ENCODE measurements at regions not wholly inside any gene's neighbourhood (a gene's known extent, or its start where the extent isn't known, plus 50 kb on each side); places are given as distances from the start of the nearest gene placed in this dataset.
"Not testable (repeated sequence)": the region's sequence is repeated elsewhere in the genome, so short reads cannot be mapped to it uniquely, and the experiment has no call there.

DNA sequence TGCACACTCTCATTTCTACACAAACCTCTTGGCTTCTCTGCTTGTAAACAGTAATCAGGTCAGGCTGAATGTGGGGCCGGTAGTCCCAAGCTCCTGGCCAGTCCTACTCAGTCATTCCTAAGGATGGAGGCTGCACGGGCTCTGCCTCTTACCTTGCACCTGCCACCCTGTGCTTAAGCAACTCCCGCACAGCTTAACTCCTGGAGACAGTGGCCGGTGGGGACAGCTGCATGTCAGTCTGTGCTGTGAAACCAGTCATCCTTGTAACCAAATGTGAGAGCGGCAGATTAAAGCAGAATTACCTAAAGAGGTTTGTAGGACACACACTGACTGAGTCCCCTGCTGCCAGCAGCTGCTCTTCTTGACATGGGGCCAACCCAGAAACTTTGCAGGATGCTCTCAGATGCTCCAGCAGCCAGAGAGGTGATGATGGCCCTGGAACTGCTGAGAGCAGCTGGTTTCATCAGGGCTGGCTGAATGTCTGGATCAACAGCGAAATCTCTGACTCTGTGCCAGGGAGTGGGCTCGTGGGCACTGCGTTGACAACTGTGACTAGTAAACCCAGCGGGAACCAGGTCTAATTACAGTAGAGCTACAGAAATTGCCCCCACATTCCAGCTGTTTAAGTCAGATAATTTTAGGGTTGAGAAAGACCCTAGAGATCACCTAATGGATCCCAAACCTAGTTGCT is 123.7 kb downstream of the ANAPC4 start:
- FAIRE-seq (no peak), DNase-seq (ENCODE audit: insufficient read length, low spot score) (no peak)
- TF ChIP-seq POLR2A (IDR thresholded peaks at IDR 0.05; ENCODE audit: low read depth, low read length) (no peak), PAX5 (IDR thresholded peaks at IDR 0.05; ENCODE audit: insufficient read depth, low read length, severe bottlenecking) (no peak)

DNA sequence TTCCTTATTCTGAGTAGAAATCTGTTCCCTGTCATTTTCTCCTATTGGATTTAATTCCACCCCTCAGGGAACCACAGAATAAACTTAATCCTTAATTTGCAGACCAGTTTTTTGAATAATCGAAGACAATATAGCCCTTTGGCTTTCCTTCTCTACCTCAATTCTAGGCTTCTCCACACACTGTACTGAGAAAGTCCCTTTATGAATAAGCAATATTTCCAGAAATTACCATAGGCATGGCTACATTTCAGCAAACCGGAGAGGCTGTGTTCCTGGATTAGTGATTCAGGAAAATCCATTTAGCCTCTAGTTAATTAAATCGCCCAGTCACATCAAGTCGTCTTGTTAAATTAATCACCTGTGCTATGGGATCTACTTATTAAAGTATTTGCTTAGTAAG is 125.1 kb downstream of the ANAPC4 start:
- no peak for TF ChIP-seq POLR2AphosphoS5 (IDR thresholded peaks at IDR 0.05; ENCODE audit: low read depth, low read length)
- no peak for TF ChIP-seq PAX5 (IDR thresholded peaks at IDR 0.05; ENCODE audit: insufficient read depth, low read length, severe bottlenecking)
- no peak for TF ChIP-seq POU2F2 (IDR thresholded peaks at IDR 0.05; ENCODE audit: low read depth, low read length)
- TF ChIP-seq TAF1 (IDR thresholded peaks at IDR 0.05; ENCODE audit: low read depth, low read length): no peak
- TF ChIP-seq SPI1 (IDR thresholded peaks at IDR 0.05; ENCODE audit: low read depth, low read length): no peak
- TF ChIP-seq POLR2A (IDR thresholded peaks at IDR 0.05; ENCODE audit: low read depth, low read length): no peak
- FAIRE-seq (no peak), DNase-seq (ENCODE audit: insufficient read length, low spot score) (no peak)

- FAIRE-seq (no peak), DNase-seq (ENCODE audit: insufficient read length, low spot score) (no peak)
- TF ChIP-seq POLR2A (IDR thresholded peaks at IDR 0.05; ENCODE audit: low read depth, low read length): no peak
- no peak for TF ChIP-seq SPI1 (IDR thresholded peaks at IDR 0.05; ENCODE audit: low read depth, low read length)
- TF ChIP-seq TAF1 (IDR thresholded peaks at IDR 0.05; ENCODE audit: low read depth, low read length): no peak
- TF ChIP-seq POU2F2 (IDR thresholded peaks at IDR 0.05; ENCODE audit: low read depth, low read length): no peak
- TF ChIP-seq PAX5 (IDR thresholded peaks at IDR 0.05; ENCODE audit: insufficient read depth, low read length, severe bottlenecking): no peak
- TF ChIP-seq POLR2AphosphoS5 (IDR thresholded peaks at IDR 0.05; ENCODE audit: low read depth, low read length): no peak
These were observed 126.7 kb downstream of the ANAPC4 start for GRCh38 chr4:25503779-25504178.

DNA sequence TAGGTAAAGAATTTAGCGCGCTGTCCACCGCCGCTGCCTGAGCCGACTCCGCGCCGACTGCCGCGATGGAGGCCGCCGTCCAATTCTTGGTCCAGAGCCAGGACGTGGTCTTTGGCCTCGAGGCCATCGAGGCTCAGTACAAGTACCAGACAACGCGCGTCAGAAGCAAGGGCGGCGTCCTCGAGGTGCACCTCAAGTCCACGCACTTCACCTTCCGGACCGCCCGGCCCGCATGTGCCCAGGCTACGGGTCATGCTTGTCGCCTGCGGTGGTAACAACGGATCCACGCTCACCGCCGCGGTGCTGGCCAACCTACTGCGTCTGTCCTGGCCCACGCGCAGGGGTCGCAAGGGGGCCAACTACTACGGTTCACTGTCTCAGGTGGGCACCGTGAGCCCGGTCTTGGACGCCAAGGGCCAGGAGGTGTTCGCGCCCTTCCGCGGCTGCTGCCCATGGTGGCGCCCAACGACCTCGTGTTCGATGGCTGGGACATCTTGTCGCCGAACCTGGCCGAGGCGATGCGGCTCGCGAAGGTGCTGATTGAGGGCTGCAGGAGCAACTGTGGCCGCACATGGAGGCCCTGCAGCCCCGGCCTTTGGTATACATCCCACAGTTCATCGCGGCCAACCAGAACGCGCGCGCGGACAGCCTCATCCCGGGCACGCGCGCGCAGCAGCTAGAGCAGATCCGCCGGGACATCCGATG is 128.0 kb downstream of the ANAPC4 start:
- DNase-seq (ENCODE audit: insufficient read length, low spot score) (no peak), FAIRE-seq (no peak)
- TF ChIP-seq POLR2A (IDR thresholded peaks at IDR 0.05; ENCODE audit: low read depth, low read length) (no peak), POU2F2 (IDR thresholded peaks at IDR 0.05; ENCODE audit: low read depth, low read length) (no peak), PAX5 (IDR thresholded peaks at IDR 0.05; ENCODE audit: insufficient read depth, low read length, severe bottlenecking) (no peak), TAF1 (IDR thresholded peaks at IDR 0.05; ENCODE audit: low read depth, low read length) (no peak), POLR2AphosphoS5 (IDR thresholded peaks at IDR 0.05; ENCODE audit: low read depth, low read length) (no peak), SPI1 (IDR thresholded peaks at IDR 0.05; ENCODE audit: low read depth, low read length) (no peak)

DNA sequence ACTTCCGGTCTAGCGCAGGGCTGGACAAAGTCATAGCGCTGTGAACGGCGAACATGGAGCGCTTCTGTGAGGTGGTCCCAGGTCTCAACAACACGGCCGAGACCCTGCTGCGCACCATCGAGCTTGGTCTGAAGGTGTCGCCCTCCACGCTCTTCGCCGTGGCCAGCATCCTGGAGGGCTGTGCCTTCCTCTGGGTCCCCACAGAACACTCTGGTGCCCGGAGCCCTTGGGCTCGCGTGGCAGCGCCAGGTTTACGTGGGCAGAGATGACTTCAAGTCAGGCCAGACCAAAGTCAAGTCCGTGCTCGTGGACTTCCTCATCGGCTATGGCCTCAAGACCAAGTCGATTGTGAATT is 128.6 kb downstream of the ANAPC4 start:
- FAIRE-seq (no peak), DNase-seq (ENCODE audit: insufficient read length, low spot score) (no peak)
- TF ChIP-seq PAX5 (IDR thresholded peaks at IDR 0.05; ENCODE audit: insufficient read depth, low read length, severe bottlenecking) (no peak), POLR2A (IDR thresholded peaks at IDR 0.05; ENCODE audit: low read depth, low read length) (no peak), POLR2AphosphoS5 (IDR thresholded peaks at IDR 0.05; ENCODE audit: low read depth, low read length) (no peak), TAF1 (IDR thresholded peaks at IDR 0.05; ENCODE audit: low read depth, low read length) (no peak), SPI1 (IDR thresholded peaks at IDR 0.05; ENCODE audit: low read depth, low read length) (no peak)

DNA sequence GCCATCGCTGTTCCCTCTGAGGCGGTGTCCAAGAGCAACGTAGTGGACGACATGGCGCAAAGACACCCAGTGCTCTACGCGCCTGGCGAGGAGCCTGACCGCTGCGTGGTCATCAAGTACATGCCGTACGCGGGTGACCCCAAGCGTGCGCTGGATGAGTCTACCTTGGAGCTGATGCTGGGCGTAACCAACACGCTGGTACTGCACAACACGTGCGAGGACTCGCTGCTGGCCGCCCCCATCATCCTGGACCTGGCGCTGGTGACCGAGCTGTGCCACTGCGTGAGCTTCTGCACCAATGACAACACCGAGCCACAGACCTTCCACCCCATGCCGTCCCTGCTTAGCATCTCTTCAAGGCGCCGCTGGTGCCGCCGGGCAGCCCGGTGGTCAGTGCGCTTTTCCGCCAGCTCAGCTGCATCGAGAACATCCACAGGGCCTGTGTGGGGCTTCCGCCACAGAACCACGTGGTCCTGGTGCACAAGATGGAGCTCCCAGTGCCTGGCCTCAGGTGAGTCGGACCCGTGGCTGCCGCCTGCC is 129.0 kb downstream of the ANAPC4 start:
- FAIRE-seq: no peak
- TF ChIP-seq POU2F2 (IDR thresholded peaks at IDR 0.05; ENCODE audit: low read depth, low read length): no peak
- no peak for TF ChIP-seq TAF1 (IDR thresholded peaks at IDR 0.05; ENCODE audit: low read depth, low read length)
- no peak for TF ChIP-seq SPI1 (IDR thresholded peaks at IDR 0.05; ENCODE audit: low read depth, low read length)
- TF ChIP-seq PAX5 (IDR thresholded peaks at IDR 0.05; ENCODE audit: insufficient read depth, low read length, severe bottlenecking): no peak
- no peak for TF ChIP-seq POLR2AphosphoS5 (IDR thresholded peaks at IDR 0.05; ENCODE audit: low read depth, low read length)
- TF ChIP-seq POLR2A (IDR thresholded peaks at IDR 0.05; ENCODE audit: low read depth, low read length): no peak
- DNase-seq (ENCODE audit: insufficient read length, low spot score): no peak

DNA sequence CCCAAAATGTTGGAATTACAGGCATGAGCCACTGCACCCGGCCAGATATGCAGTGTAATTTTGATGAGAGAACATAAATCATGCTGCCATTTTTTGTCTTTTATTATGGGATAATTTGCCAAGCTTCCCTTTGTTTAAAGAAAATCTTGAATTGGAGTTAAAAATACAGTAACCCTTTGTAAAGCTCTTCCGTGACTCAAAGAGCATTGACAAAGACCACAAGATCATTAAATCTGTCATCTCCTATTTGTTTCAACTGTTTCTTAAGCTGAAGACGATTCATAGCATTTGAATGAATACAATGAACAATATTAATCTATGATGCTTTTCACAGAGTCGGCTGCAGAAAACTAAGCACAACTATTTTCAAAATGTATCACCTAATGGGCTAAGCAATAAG is 132.6 kb downstream of the ANAPC4 start:
- DNase-seq (ENCODE audit: insufficient read length, low spot score) (no peak), FAIRE-seq (no peak)
- TF ChIP-seq TAF1 (IDR thresholded peaks at IDR 0.05; ENCODE audit: low read depth, low read length): no peak
- no peak for TF ChIP-seq POLR2AphosphoS5 (IDR thresholded peaks at IDR 0.05; ENCODE audit: low read depth, low read length)
- no peak for TF ChIP-seq POU2F2 (IDR thresholded peaks at IDR 0.05; ENCODE audit: low read depth, low read length)
- TF ChIP-seq SPI1 (IDR thresholded peaks at IDR 0.05; ENCODE audit: low read depth, low read length): no peak
- TF ChIP-seq POLR2A (IDR thresholded peaks at IDR 0.05; ENCODE audit: low read depth, low read length): no peak
- no peak for TF ChIP-seq PAX5 (IDR thresholded peaks at IDR 0.05; ENCODE audit: insufficient read depth, low read length, severe bottlenecking)

- not testable (repeated sequence) for FAIRE-seq
These were observed 134.8 kb downstream of the ANAPC4 start for GRCh38 chr4:25511823-25512222.

GRCh38 chr4:25513814-25514213 is 136.8 kb downstream of the ANAPC4 start:
- TF ChIP-seq TAF1 (IDR thresholded peaks at IDR 0.05; ENCODE audit: low read depth, low read length): no peak
- DNase-seq (ENCODE audit: insufficient read length, low spot score) (no peak), FAIRE-seq (no peak)

More at GRCh38 chr4:25511823-25512222, 134.8 kb downstream of the ANAPC4 start:
- not testable (repeated sequence) for DNase-seq (ENCODE audit: insufficient read length, low spot score)

DNA sequence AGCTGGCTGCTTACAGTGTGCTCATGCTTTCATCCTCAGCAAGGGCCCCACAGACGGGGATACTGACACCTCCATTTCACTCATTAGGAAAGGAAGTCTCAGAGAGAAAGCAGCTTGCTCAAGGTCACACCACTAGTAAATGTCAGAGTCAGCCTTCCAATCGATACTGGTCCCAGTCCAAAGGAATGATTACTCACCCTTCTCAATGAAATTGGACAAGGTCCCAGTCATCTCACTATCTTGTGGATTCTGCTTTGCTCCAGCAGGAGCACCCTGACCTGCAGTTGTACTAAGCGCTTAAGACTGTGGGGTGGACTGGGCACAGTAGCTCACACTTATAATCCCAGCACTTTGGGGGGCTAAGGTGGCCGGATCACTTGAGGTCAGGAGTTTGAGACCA is 132.2 kb upstream of the SLC34A2 start:
- TF ChIP-seq POLR2AphosphoS5 (IDR thresholded peaks at IDR 0.05; ENCODE audit: low read depth, low read length): no peak
- no peak for TF ChIP-seq POLR2A (IDR thresholded peaks at IDR 0.05; ENCODE audit: low read depth, low read length)
- no peak for TF ChIP-seq SPI1 (IDR thresholded peaks at IDR 0.05; ENCODE audit: low read depth, low read length)
- TF ChIP-seq TAF1 (IDR thresholded peaks at IDR 0.05; ENCODE audit: low read depth, low read length): no peak
- TF ChIP-seq PAX5 (IDR thresholded peaks at IDR 0.05; ENCODE audit: insufficient read depth, low read length, severe bottlenecking): no peak
- no peak for TF ChIP-seq POU2F2 (IDR thresholded peaks at IDR 0.05; ENCODE audit: low read depth, low read length)
- FAIRE-seq (no peak), DNase-seq (ENCODE audit: insufficient read length, low spot score) (no peak)

All from GM12891 (cell line).